Inflammatory macrophage treated with lipopolysaccharide for 4 hours (primary cell): ENCODE measurements at regions not wholly inside any gene's neighbourhood (a gene's known extent, or its start where the extent isn't known, plus 50 kb on each side); places are given as distances from the start of the nearest gene placed in this dataset.
"Not testable (repeated sequence)": the region's sequence is repeated elsewhere in the genome, so short reads cannot be mapped to it uniquely, and the experiment has no call there.

Experiments used
- DNase-seq: peaks from one replicate; pipeline ENCODE4 v3.0.0-alpha.2; 2020

- DNase-seq: no peak
These were observed 795.3 kb upstream of the ADGRB3 start for GRCh38 chr6:67839818-67840217.

DNA sequence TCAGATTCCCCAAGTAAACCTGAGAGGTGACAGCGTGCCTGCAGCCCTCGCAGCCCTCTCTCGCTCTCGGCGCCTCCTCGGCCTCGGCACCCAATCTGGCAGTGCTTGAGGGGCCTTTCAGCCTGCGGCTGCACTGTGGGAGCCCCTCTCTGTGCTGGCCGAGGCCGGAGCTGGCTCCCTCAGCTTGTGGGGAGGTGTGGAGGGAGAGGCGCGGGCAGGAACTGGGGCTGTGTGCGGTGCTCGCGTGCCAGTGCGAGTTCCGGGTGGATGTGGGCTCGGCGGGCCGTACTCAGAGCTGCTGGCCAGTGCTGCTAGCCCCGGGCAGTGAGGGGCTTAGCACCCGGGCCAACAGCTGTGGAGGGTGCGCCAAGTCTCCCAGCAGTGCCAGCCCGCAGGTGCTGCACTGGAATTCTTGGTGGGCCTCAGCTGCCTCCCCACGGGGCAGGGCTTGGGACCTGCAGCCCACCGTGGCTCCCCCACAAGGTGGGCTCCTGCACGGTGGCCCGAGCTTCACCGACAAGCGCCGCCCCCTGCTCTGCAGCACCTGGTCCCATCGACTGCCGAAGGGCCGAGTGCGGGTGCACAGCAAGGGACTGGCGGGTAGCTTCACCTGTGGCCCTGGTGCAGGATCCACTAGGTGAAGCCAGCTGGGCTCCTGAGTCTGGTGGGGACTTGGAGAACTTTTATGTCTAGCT is 809.7 kb upstream of the ADGRB3 start:
- DNase-seq: no peak

DNA sequence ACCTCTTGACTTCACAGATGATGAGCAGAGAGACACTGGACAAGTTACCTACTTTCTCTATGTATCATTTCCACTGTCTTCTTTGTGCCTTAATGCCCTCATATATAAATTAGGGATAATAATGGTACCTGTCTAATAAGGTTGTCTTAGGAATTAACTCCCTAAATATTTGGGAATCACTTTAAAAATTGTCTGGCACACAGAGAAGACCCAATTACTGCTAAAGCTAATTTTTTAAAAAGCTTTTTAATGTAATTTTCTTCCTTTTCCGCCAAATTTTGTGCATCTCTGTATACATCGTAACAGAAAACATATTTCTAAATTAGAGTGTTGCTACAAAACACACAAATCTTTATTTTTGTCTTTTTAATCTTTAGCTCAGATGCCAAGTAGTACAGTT is 816.8 kb upstream of the ADGRB3 start:
- DNase-seq: no peak

DNA sequence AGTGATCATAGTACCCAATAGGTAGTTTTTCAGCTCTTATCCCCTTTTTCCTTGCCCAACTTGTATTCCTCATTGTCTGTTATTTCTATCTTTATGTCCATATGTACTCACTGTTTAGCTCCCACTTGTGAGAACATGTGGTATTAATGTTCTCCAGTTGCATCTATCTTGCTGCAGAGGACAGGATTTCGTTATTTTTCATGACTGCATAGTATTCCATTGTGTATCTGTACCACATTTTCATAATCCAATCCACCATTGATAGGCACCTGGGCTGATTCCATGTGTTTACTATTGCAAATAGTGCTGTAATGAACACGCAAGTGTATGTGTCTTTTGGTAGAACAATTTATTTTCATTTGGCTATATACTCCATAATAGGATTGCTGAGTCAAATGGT is 819.5 kb upstream of the ADGRB3 start:
- DNase-seq: no peak

DNA sequence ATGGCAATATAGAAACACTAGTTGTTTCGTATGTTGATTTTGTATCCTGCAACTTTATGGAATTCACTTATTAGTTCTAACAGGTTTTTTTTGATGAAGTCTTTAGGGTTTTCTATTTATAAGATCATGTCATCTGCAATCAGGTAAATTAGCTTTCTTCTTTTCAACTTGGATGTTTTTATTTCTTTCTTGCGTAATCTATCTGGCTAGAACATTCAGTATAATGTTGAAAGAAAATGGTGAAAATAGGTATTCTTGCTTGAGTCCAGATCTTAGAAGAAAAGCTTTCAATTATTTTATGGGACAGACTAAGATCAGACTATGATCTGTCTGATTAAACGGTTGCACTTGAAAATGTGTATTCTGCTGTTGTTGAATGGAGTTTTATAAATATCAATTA is 820.8 kb upstream of the ADGRB3 start:
- DNase-seq: no peak

DNA sequence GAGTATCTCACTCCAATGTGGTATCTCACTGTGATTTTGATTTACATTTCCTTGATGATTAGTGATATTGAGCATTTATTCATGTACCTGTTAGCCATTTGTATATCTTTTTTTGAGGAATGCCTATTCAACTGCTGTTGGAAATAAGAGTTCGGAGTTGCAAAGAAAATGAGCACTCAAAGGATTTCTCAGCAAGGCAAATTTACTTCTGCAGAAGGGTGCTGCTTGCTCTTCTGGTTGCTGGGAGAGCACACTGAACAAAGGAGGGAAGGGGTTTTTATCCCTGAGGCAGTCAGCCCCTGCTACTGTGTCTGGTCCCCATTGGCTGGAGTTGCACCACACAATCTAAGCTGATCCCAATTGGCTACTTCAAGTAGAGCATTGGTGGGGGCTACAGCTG is 822.4 kb upstream of the ADGRB3 start:
- no peak for DNase-seq

GRCh38 chr6:67812125-67812524 is 823.0 kb upstream of the ADGRB3 start:
- DNase-seq: no peak

GRCh38 chr6:67811239-67812037 is 823.6 kb upstream of the ADGRB3 start:
- no peak for DNase-seq

GRCh38 chr6:67804808-67805207 is 830.3 kb upstream of the ADGRB3 start:
- not testable (repeated sequence) for DNase-seq

DNA sequence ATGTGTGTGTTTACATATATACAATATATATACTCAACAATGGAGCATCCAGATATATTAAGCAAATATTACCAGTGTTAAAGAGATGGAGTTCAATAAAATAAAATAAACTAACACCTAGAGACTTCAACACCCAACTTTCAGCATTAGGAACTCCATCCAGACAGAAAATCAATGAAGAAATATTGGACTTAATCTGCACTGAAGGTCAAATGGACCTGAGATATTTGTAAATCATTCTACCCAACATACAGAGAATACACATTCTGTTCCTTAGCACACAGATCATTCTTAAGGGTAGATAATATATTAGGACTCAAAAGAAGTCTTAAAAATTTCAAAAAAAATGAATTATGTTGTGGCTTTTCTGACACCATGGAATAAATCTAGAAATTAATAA is 832.3 kb upstream of the ADGRB3 start:
- DNase-seq: no peak

- DNase-seq: no peak
These were observed 842.1 kb upstream of the ADGRB3 start for GRCh38 chr6:67792996-67793395.

DNA sequence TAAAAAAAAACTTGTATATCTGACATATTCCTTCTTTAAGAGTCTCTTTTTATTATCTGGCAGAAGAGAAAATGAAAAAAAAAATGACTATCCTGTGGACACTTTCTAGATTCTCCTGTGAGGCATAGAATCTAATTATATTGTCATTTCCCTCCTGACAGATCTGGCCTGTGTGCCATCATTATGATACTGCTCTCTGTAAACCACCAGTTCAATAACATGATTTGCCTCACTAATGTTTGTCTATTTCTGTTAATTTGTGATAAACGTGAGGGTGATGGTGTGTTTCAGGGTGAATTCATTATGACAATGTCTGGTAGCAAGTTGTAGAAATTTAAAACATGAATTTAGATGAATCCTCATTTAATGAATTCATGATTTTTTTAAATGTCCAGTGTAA is 844.5 kb upstream of the ADGRB3 start:
- no peak for DNase-seq

DNA sequence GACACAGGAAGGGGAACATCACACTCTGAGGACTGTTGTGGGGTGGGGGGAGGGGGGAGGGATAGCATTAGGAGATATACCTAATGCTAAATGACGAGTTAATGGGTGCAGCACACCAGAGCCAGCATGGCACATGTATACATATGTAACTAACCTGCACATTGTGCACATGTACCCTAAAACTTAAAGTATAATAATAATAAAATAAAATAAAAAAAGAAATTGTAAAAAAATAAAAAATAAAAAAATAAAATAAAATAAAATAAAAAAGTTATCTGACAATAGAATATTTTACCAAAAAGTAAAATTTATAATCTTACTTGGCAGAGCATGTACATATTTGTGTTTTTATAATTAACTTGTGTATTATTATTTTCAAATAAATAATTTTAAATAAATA is 848.0 kb upstream of the ADGRB3 start:
- DNase-seq: not testable (repeated sequence)

DNA sequence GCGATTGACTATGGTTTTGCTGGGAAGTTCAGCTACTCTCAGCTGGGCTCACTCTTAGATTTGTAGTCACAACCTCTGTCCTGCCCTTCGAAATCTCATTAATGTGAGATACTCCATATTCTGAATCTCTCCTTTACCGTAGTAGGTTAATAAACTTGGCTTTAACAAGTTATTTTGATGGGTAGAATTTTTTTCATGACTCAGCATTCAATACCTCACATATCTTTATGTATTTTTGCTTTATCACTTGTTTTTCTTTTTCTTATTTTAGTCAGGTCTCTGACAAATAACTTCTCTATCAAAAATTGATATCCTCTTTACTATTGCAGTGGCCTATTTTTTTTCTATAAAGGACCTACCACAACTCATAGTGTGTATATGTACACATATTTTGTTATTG is 855.2 kb upstream of the ADGRB3 start:
- DNase-seq: no peak

- DNase-seq: no peak
These were observed 859.7 kb upstream of the ADGRB3 start for GRCh38 chr6:67775333-67775732.

- DNase-seq: no peak
These were observed 866.1 kb upstream of the ADGRB3 start for GRCh38 chr6:67768972-67769371.

DNA sequence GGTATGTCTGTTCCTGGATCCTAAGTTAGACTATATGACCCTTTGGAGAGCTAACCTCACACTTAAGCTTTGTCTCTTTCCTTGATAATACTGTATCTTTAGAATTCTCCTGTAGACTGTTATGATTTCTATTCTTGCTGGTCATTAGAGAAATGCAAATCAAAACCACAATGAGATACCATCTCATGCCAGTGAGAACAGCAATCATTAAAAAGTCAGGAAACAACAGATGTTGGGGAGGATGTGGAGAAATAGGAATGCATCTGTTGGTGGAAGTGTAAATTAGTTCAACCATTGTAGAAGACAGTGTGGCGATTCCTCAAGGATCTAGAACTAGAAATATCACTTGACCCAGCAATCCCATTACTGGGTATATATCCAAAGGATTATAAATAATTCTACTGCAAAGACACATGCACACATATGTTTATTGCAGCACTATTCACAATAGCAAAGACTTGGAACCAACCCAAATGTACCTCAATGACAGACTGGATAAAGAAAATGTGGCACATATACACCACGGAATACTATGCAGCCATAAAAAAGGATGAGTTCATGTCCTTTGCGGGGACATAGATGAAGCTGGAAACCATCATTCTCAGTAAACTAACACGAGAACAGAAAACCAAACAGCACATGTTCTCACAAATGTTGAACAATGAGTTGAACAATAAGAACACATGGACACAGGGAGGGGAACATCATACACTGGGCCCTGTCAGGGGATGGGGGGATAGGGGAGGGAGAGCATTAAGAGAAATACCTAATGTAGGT is 867.8 kb upstream of the ADGRB3 start:
- not testable (repeated sequence) for DNase-seq

DNA sequence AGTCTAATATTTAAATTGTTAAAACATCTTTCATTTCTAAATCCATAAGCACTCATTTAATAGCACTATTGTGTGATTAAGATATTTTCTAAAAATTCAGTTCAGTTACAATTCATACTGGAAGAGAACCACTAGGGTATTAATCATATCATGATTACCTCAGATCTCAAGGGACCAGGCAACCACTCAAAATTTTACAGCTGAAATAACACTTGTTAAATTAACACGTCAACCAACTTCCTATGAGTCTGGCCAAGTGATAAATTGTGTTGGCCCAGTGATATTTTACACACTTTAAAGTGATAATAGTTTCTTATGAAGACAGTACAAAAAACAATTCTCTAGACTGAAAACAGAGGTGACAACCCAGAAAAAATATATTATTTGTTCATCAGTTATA is 869.0 kb upstream of the ADGRB3 start:
- no peak for DNase-seq

- no peak for DNase-seq
These were observed 876.1 kb upstream of the ADGRB3 start for GRCh38 chr6:67759001-67759400.

DNA sequence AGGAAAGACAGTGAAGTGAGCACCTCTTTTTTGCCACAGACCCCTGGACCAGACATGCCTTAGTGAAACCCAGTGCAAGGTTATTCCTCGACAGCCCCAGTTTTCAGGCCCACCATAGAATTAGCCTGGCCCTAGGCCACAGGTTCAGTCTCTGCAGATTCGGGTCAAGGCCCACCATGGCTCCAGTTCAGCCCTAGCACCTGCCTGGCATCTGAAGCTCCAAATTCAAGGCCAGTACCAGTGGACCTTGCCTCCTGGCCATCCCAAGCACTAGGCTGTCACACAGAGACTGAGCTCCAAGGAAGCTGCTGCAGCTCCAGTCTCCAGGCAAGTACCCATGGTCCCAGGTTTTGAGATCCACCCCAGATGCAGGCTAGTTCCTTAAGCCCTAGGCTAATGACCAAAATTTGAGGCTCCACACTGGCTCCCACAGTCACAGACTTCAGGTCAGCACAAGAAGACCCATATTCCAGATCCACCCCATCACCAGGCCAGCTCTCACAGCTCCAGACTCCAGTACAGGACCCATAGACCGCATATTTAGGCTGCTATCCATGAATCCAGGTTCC is 877.5 kb upstream of the ADGRB3 start:
- no peak for DNase-seq

DNA sequence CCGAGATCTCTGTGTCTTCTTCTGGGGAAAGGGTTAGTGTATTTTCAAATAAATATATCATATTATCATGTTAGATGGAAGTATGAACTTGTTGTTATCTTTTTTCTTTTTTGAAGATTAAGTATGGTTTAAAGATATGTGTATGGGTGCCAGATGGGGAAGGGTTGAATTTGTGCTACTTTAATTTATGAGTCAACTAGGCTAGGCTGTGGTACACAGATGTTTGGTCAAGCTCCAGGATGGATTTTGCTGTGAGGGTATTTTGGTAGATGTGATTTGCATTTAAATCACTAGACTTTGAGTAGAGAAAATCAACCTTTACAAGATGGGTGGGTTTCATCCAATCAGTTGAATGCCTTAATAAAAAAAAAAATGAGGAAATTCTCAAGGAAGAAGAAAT is 886.6 kb upstream of the ADGRB3 start:
- DNase-seq: no peak

- no peak for DNase-seq
These were observed 898.3 kb upstream of the ADGRB3 start for GRCh38 chr6:67736816-67737215.

DNA sequence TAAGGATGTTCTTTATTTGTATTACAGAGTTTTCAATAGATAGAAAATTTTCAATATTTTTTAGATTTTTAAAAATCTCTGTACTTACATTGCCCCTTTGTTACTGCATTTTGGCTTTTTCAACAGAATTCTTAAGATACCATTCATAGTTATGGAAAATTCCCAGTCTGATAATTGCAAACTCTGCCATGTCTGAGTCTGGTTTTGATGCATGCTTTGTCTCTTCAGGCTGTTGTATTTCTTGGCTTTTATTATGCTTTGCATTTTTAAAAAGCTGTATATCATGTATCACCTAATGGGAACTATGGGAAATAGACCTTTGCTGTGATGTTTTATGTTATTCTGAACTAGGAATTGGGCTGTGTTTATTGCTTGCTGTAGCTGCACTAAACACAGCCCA is 898.9 kb upstream of the ADGRB3 start:
- no peak for DNase-seq

DNA sequence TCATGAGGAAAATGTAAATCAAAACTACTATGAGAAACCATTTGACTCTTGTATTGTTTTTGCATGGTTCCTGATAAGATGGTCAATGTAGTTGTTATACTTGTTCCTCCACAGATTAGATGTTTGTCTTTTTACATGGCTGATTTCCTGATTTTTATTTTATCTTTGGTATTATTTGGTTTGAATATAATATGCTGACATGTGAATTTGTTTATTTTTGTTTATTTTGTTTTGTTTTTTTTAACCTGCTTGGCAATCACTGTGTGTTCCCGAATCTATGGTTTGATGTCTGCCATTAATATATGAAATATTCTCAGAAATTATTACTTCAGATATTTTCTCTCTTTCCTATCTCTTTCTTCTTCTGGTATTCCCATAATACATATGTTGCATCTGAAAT is 899.5 kb upstream of the ADGRB3 start:
- DNase-seq: no peak
